GM23338 (cell line): ENCODE measurements at regions not wholly inside any gene's neighbourhood (a gene's known extent, or its start where the extent isn't known, plus 50 kb on each side); places are given as distances from the start of the nearest gene placed in this dataset.

Experiments used
- ATAC-seq: fragments of 200-7000 bp; cut with Tn5 transposase; 3 replicates; pipeline ENCODE4 v1.9.1; 2020
- DNase-seq: peaks from one replicate; pipeline ENCODE4 v3.0.0-alpha.2; 2015; ENCODE audit warnings: low spot score
- H2AFZ ChIP-seq: fragments of 200-600 bp; sonication (generic); 2 replicates; pipeline ENCODE4 v1.8.0; 2016; ENCODE audit warnings: antibody characterized with exemption, mild to moderate bottlenecking, moderate library complexity
- H3F3A ChIP-seq: fragments of 200-600 bp; sonication (generic); replicated peaks from 2 replicates; pipeline ENCODE4 v1.8.0; 2017; ENCODE audit warnings: antibody characterized with exemption, mixed run types, low read depth
- H3K27ac ChIP-seq: fragments of 200-600 bp; sonication (generic); 2 replicates; pipeline ENCODE4 v1.6.1; 2016; ENCODE audit warnings: low read depth
- H3K27me3 ChIP-seq: fragments of 200-600 bp; sonication (generic); 2 replicates; pipeline ENCODE4 v1.8.0; 2016; ENCODE audit warnings: mild to moderate bottlenecking, mixed run types, moderate library complexity; ENCODE audit not compliant: insufficient read depth
- H3K36me3 ChIP-seq: fragments of 200-600 bp; sonication (generic); 2 replicates; pipeline ENCODE4 v1.8.0; 2016; ENCODE audit warnings: mild to moderate bottlenecking; ENCODE audit not compliant: insufficient read depth
- H3K4me1 ChIP-seq: fragments of 200-600 bp; sonication (generic); 2 replicates; pipeline ENCODE4 v1.8.0; 2016; ENCODE audit warnings: mild to moderate bottlenecking, moderate library complexity; ENCODE audit not compliant: insufficient read depth
- H3K4me2 ChIP-seq: fragments of 200-600 bp; sonication (generic); 2 replicates; pipeline ENCODE4 v1.7.1; 2017; ENCODE audit warnings: mixed run types
- H3K4me3 ChIP-seq: fragments of 200-600 bp; sonication (generic); 2 replicates; pipeline ENCODE4 v1.6.1; 2016; ENCODE audit warnings: mixed run types
- H3K79me2 ChIP-seq: fragments of 200-600 bp; sonication (generic); replicated peaks from 2 replicates; pipeline ENCODE4 v1.8.0; 2017; ENCODE audit warnings: mild to moderate bottlenecking; ENCODE audit not compliant: insufficient read depth
- H3K9me2 ChIP-seq: fragments of 200-600 bp; sonication (generic); 2 replicates; pipeline ENCODE4 v1.8.0; 2017; ENCODE audit not compliant: insufficient read depth
- H4K20me1 ChIP-seq: fragments of 200-600 bp; sonication (generic); replicated peaks from 2 replicates; pipeline ENCODE4 v1.8.0; 2017; ENCODE audit warnings: mild to moderate bottlenecking; ENCODE audit not compliant: insufficient read depth
- H3K27ac Mint-ChIP-seq: 2 replicates; pipeline ENCODE4 v1.8.0; 2020; ENCODE audit warnings: inconsistent platforms, mild to moderate bottlenecking, moderate library complexity, mixed read lengths
- H3K27me3 Mint-ChIP-seq: 3 replicates; pipeline ENCODE4 v1.8.0; 2022; ENCODE audit warnings: low read depth, mild to moderate bottlenecking, moderate library complexity, mixed read lengths, inconsistent platforms; ENCODE audit not compliant: insufficient read depth, poor library complexity
- H3K36me3 Mint-ChIP-seq: 3 replicates; pipeline ENCODE4 v1.8.0; 2021; ENCODE audit warnings: low read depth, mild to moderate bottlenecking, inconsistent platforms, moderate library complexity, mixed read lengths
- H3K4me1 Mint-ChIP-seq: 3 replicates; pipeline ENCODE4 v1.8.0; 2020; ENCODE audit warnings: mild to moderate bottlenecking, inconsistent platforms, mixed read lengths
- H3K4me3 Mint-ChIP-seq: 3 replicates; pipeline ENCODE4 v1.8.0; 2021; ENCODE audit warnings: moderate library complexity, mild to moderate bottlenecking, inconsistent platforms, mixed read lengths
- H3K9me3 Mint-ChIP-seq: 3 replicates; pipeline ENCODE4 v1.8.0; 2020; ENCODE audit warnings: moderate library complexity, mild to moderate bottlenecking, inconsistent platforms, mixed read lengths
- CREB1 ChIP-seq: fragments of 250-450 bp; sonication (Bioruptor Pico); IDR thresholded peaks from 2 replicates; pipeline ENCODE4 v1.5.0; 2020; ENCODE audit warnings: low read depth, mild to moderate bottlenecking, moderate library complexity
- CTCF ChIP-seq, 2 experiments: fragments of 200-600 bp in 1 of 2; sonication (generic) in 1 of 2; conservative IDR thresholded peaks; 2 replicates each; pipeline versions ENCODE4 v1.5.1 to v1.6.1; 2016 to 2017; ENCODE audit warnings: antibody characterized with exemption in 2 of 2, low read depth in 2 of 2, mild to moderate bottlenecking in 2 of 2, moderate library complexity in 1 of 2
- ETS1 ChIP-seq: IDR thresholded peaks from 2 replicates; pipeline ENCODE4 v1.6.1; 2016; ENCODE audit warnings: antibody characterized with exemption
- EZH2phosphoT487 ChIP-seq: fragments of 200-600 bp; sonication (generic); IDR thresholded peaks from one replicate; pipeline ENCODE4 v1.8.1; 2018; ENCODE audit warnings: antibody characterized with exemption; ENCODE audit not compliant: unreplicated experiment
- JUNB ChIP-seq: IDR thresholded peaks from one replicate; pipeline ENCODE4 v1.6.1; 2016; ENCODE audit warnings: antibody characterized with exemption; ENCODE audit not compliant: unreplicated experiment
- POLR2AphosphoS5 ChIP-seq: IDR thresholded peaks from 2 replicates; pipeline ENCODE4 v1.6.1; 2016; ENCODE audit warnings: antibody characterized with exemption, low read depth
- ZNF114 ChIP-seq: fragments of 250-450 bp; sonication (Bioruptor Pico); IDR thresholded peaks from 2 replicates; pipeline ENCODE4 v1.5.0; 2020; ENCODE audit warnings: mild to moderate bottlenecking, moderate library complexity
- ZNF462 ChIP-seq: fragments of 250-450 bp; sonication (Bioruptor Pico); IDR thresholded peaks from 2 replicates; pipeline ENCODE4 v1.5.0; 2020; ENCODE audit warnings: mild to moderate bottlenecking, moderate library complexity
- TF ChIP-seq, protein P1 (sequence below): IDR thresholded peaks from one replicate; pipeline ENCODE4 v1.6.1; 2018; ENCODE audit warnings: antibody characterized with exemption; ENCODE audit not compliant: unreplicated experiment

DNA sequence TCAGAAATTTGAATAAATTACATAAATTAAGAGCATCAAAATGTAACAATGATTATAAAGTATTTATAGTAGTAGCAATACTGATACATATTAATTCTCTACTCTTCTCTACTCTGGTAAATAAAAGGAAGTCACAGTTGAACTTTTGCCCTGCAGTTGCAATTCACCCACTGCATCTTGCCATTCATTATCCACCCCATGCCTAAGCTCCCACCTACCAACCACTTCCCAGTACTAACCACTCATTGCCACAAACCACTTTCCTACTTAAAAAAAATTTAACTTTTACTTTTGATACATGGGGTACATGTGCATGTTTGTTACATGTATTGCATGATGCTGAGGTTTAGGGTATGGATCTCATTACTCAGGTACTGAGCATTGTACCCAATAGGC, 174.0 kb downstream of the RASSF9 start:
- H3K79me2 ChIP-seq, result no peaks in the 10 kb centered on the region
- H3K4me1 ChIP-seq, result no peaks in the 10 kb centered on the region
- no peak for ATAC-seq
- H4K20me1 ChIP-seq, result no peaks in the 10 kb centered on the region
- no peak overlapping the region for H2AFZ ChIP-seq
- no peak overlapping the region for H3K4me2 ChIP-seq
- H3K36me3 ChIP-seq, result peaks cover 9% of the 10 kb centered on the region; the same call in 1 of the 2 replicates
- TF ChIP-seq CREB1 (CRISPR knock-in tag), result no peak
- TF ChIP-seq JUNB, result no peak
- no peak for TF ChIP-seq ZNF114 (CRISPR knock-in tag)
- TF ChIP-seq, protein P1, sequence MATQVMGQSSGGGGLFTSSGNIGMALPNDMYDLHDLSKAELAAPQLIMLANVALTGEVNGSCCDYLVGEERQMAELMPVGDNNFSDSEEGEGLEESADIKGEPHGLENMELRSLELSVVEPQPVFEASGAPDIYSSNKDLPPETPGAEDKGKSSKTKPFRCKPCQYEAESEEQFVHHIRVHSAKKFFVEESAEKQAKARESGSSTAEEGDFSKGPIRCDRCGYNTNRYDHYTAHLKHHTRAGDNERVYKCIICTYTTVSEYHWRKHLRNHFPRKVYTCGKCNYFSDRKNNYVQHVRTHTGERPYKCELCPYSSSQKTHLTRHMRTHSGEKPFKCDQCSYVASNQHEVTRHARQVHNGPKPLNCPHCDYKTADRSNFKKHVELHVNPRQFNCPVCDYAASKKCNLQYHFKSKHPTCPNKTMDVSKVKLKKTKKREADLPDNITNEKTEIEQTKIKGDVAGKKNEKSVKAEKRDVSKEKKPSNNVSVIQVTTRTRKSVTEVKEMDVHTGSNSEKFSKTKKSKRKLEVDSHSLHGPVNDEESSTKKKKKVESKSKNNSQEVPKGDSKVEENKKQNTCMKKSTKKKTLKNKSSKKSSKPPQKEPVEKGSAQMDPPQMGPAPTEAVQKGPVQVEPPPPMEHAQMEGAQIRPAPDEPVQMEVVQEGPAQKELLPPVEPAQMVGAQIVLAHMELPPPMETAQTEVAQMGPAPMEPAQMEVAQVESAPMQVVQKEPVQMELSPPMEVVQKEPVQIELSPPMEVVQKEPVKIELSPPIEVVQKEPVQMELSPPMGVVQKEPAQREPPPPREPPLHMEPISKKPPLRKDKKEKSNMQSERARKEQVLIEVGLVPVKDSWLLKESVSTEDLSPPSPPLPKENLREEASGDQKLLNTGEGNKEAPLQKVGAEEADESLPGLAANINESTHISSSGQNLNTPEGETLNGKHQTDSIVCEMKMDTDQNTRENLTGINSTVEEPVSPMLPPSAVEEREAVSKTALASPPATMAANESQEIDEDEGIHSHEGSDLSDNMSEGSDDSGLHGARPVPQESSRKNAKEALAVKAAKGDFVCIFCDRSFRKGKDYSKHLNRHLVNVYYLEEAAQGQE, result no peak
- DNase-seq, result no peak
- no peaks in the 10 kb centered on the region for H3K27me3 ChIP-seq
- no peaks in the 10 kb centered on the region for H3K9me2 ChIP-seq
- no peak overlapping the region for H3K4me3 ChIP-seq
- Mint-ChIP-seq H3K36me3 (peaks cover 23% of the 10 kb centered on the region), H3K27ac (no peak overlapping the region), H3K4me1 (no peaks in the 10 kb centered on the region), H3K27me3 (no peaks in the 10 kb centered on the region), H3K4me3 (no peak overlapping the region), H3K9me3 (peaks cover 23% of the 10 kb centered on the region)
- H3F3A ChIP-seq, result no peaks in the 10 kb centered on the region
- no peak overlapping the region for H3K27ac ChIP-seq

- Histone ChIP-seq H3K4me2 (no peak overlapping the region), H3K9me2 (no peaks in the 10 kb centered on the region), H3K79me2 (no peaks in the 10 kb centered on the region), H3K4me1 (no peaks in the 10 kb centered on the region), H3K36me3 (peaks cover 6% of the 10 kb centered on the region; the same call in 1 of the 2 replicates), H2AFZ (no peak overlapping the region), H3K27me3 (no peaks in the 10 kb centered on the region), H3F3A (no peaks in the 10 kb centered on the region), H3K4me3 (no peak overlapping the region), H3K27ac (no peak overlapping the region), H4K20me1 (no peaks in the 10 kb centered on the region)
- Mint-ChIP-seq H3K4me1 (no peaks in the 10 kb centered on the region), H3K4me3 (no peak overlapping the region), H3K36me3 (peaks cover 15% of the 10 kb centered on the region), H3K9me3 (peaks cover 15% of the 10 kb centered on the region), H3K27ac (no peak overlapping the region), H3K27me3 (no peaks in the 10 kb centered on the region)
- ATAC-seq (no peak), DNase-seq (no peak)
- no peak for TF ChIP-seq ZNF114 (CRISPR knock-in tag)
- no peak for TF ChIP-seq JUNB
- no peak for TF ChIP-seq CTCF (conservative IDR thresholded peaks at IDR 0.05; ENCODE audit: low read depth in 2 of 2)
- no peak for TF ChIP-seq ZNF462
- TF ChIP-seq ETS1, result no peak
- no peak for TF ChIP-seq POLR2AphosphoS5
- TF ChIP-seq EZH2phosphoT487, result no peak
These were observed 172.6 kb downstream of the RASSF9 start for GRCh38 chr12:85663631-85664030.
